B cell (primary cell): ENCODE measurements at regions not wholly inside any gene's neighbourhood (a gene's known extent, or its start where the extent isn't known, plus 50 kb on each side); places are given as distances from the start of the nearest gene placed in this dataset.

Source experiments
- ATAC-seq: fragments of 200-7000 bp; cut with Tn5 transposase; one replicate; pipeline ENCODE4 v1.10.0; 2021; ENCODE audit warnings: low read depth, mild to moderate bottlenecking, moderate number of reproducible peaks, moderate library complexity
- CTCF ChIA-PET: fragments of 350-600 bp; sonication (Branson Sonifier 250); formaldehyde crosslinking; loops from one replicate; lab custom pipeline; 2021; ENCODE audit warnings: antibody characterized with exemption, inconsistent platforms; lab: Charles Lee
- POLR2A ChIA-PET: fragments of 350-600 bp; sonication (Branson Sonifier 250); formaldehyde crosslinking; loops from one replicate; lab custom pipeline; 2021; ENCODE audit warnings: antibody characterized with exemption; lab: Charles Lee
- DNase-seq: peaks from one replicate; pipeline ENCODE4 v3.0.0; 2013
- H2AFZ ChIP-seq: 2 replicates; pipeline ENCODE4 v1.6.1; 2012; ENCODE audit warnings: mild to moderate bottlenecking, low read depth, low read length; ENCODE audit not compliant: insufficient read depth, poor library complexity, severe bottlenecking
- H3K27ac ChIP-seq, 2 donors: 1 replicate in 1 of 2; 2 replicates in 1 of 2; pipeline ENCODE4 v1.5.1; 2012 to 2013; ENCODE audit warnings: low read length in 2 of 2, mild to moderate bottlenecking in 2 of 2, moderate library complexity in 1 of 2
- H3K27me3 ChIP-seq, 4 experiments: fragments of 200-600 bp in 1 of 4; sonication (generic) in 1 of 4; replicated peaks in 1 of 4; 1 replicate in 2 of 4; 2 replicates in 2 of 4; pipeline versions ENCODE4 v1.6.1 to v1.7.0; 2013 to 2016; ENCODE audit warnings: low read length in 3 of 4, mild to moderate bottlenecking in 2 of 4, mixed read lengths in 1 of 4, moderate library complexity in 1 of 4; ENCODE audit not compliant: insufficient read depth in 4 of 4, control insufficient read depth in 3 of 4; ENCODE audit errors: control extremely low read depth in 1 of 4
- H3K36me3 ChIP-seq, 2 experiments: replicated peaks in 1 of 2; 1 replicate in 1 of 2; 2 replicates in 1 of 2; pipeline versions ENCODE4 v1.6.1 to v1.7.1; 2013; ENCODE audit warnings: low read length in 1 of 2; ENCODE audit not compliant: insufficient read depth in 2 of 2, control insufficient read depth in 1 of 2; ENCODE audit errors: control extremely low read depth in 1 of 2, extremely low read depth in 1 of 2
- H3K4me1 ChIP-seq, 2 donors: fragments of 200-600 bp in 1 of 2; sonication (generic) in 1 of 2; 1 replicate in 1 of 2; 2 replicates in 1 of 2; pipeline versions ENCODE4 v1.5.1 to v1.6.1; 2013 to 2017; ENCODE audit warnings: low read length in 2 of 2; ENCODE audit not compliant: control insufficient read depth in 2 of 2, insufficient read depth in 2 of 2
- H3K4me2 ChIP-seq: replicated peaks from 2 replicates; pipeline ENCODE3; 2012; ENCODE audit warnings: mild to moderate bottlenecking, low read depth, low read length; ENCODE audit not compliant: poor library complexity, severe bottlenecking
- H3K4me3 ChIP-seq, 5 experiments: fragments of 200-600 bp in 1 of 5; sonication (generic) in 1 of 5; 1 replicate in 3 of 5; 2 replicates in 2 of 5; pipeline versions ENCODE4 v1.5.1 to v1.7.0; 2011 to 2016; ENCODE audit warnings: low read length in 4 of 5, mild to moderate bottlenecking in 4 of 5, low read depth in 2 of 5, control low read depth in 1 of 5, moderate library complexity in 1 of 5; ENCODE audit not compliant: insufficient read depth in 1 of 5; ENCODE audit errors: control extremely low read depth in 1 of 5, extremely low read depth in 1 of 5
- H3K79me2 ChIP-seq: fragments of 200-600 bp; sonication (generic); one replicate; pipeline ENCODE4 v1.6.0; 2016; ENCODE audit warnings: low read length; ENCODE audit not compliant: control insufficient read depth, insufficient read depth
- H3K9ac ChIP-seq: fragments of 200-600 bp; sonication (generic); 2 replicates; pipeline ENCODE4 v1.6.1; 2017; ENCODE audit warnings: mild to moderate bottlenecking, low read length, moderate library complexity
- H3K9me3 ChIP-seq, 3 donors: one replicate each; pipeline versions ENCODE4 v1.6.1 to v1.7.1; 2013; ENCODE audit warnings: low read length in 2 of 3; ENCODE audit not compliant: control insufficient read depth in 2 of 3, insufficient read depth in 1 of 3; ENCODE audit errors: control extremely low read depth in 1 of 3
- H4K20me1 ChIP-seq: 2 replicates; pipeline ENCODE4 v1.6.0; 2012; ENCODE audit warnings: mild to moderate bottlenecking, low read length; ENCODE audit not compliant: insufficient read depth, control insufficient read depth, poor library complexity, severe bottlenecking
- H3K27ac Mint-ChIP-seq: one replicate; pipeline ENCODE4 v1.8.0; 2021; ENCODE audit warnings: mixed read lengths
- H3K27me3 Mint-ChIP-seq: one replicate; pipeline ENCODE4 v1.8.0; 2021; ENCODE audit warnings: mixed read lengths
- H3K4me1 Mint-ChIP-seq: one replicate; pipeline ENCODE4 v1.8.0; 2021; ENCODE audit warnings: mixed read lengths
- H3K4me3 Mint-ChIP-seq: one replicate; pipeline ENCODE4 v1.8.0; 2021; ENCODE audit warnings: mixed read lengths
- H3K9me3 Mint-ChIP-seq: one replicate; pipeline ENCODE4 v1.8.0; 2022; ENCODE audit warnings: mixed read lengths; ENCODE audit not compliant: insufficient read depth
- CTCF ChIP-seq: fragments of 200-600 bp; IDR thresholded peaks from one replicate; pipeline ENCODE4 v1.8.0; 2022; ENCODE audit warnings: antibody characterized with exemption, mild to moderate bottlenecking
- EZH2 ChIP-seq: IDR thresholded peaks from 2 replicates; pipeline ENCODE4 v1.6.1; 2012; ENCODE audit warnings: borderline replicate concordance, low read depth, mild to moderate bottlenecking, moderate library complexity, low read length; ENCODE audit not compliant: insufficient read depth, poor library complexity, severe bottlenecking
- WGBS: methylation state at CpG from one replicate; pipeline ENCODE4 v1.1.5; 2013; ENCODE audit warnings: missing lambda C conversion rate; ENCODE audit not compliant: insufficient coverage; 5-methylcytosine and 5-hydroxymethylcytosine counted together
- intact Hi-C: fragments of 100-400 bp; cut with micrococcal nuclease; formaldehyde crosslinking; loops from one replicate; pipeline ENCODE4 v1.10.0; 2022

- no peaks in the 10 kb centered on the region for H3K27me3 ChIP-seq
- H3K4me1 ChIP-seq: no peaks in the 10 kb centered on the region
- H2AFZ ChIP-seq: no peak overlapping the region
- no peaks in the 10 kb centered on the region for H3K9me3 Mint-ChIP-seq
- no peaks in the 10 kb centered on the region for H3K4me1 Mint-ChIP-seq
- no peak overlapping the region for H3K27ac ChIP-seq
- H3K79me2 ChIP-seq: no peaks in the 10 kb centered on the region
- H3K9ac ChIP-seq: no peak overlapping the region
- ChIA-PET POLR2A (no interaction called here), CTCF (no interaction called here)
- no CpG with 5 or more reads among the region's 4 CpGs for WGBS
- no peak overlapping the region for H3K27ac Mint-ChIP-seq
- H3K9me3 ChIP-seq: peaks cover 0 to 5% (median 0%) of the 10 kb centered on the region in 3 donors
- no peak overlapping the region for H3K4me2 ChIP-seq
- H3K4me3 Mint-ChIP-seq: no peak overlapping the region
- H4K20me1 ChIP-seq: no peaks in the 10 kb centered on the region
- TF ChIP-seq CTCF (no peak), EZH2 (no peak)
- no peak for ATAC-seq
- intact Hi-C loops: no loop called here
- H3K36me3 ChIP-seq: no peaks in the 10 kb centered on the region
- DNase-seq: no peak
- no peak overlapping the region for H3K4me3 ChIP-seq
- no peaks in the 10 kb centered on the region for H3K27me3 Mint-ChIP-seq
Observed at GRCh38 chr20:11108102-11108810, 434.5 kb upstream of the JAG1 start.

- no peaks in the 10 kb centered on the region for H3K27me3 Mint-ChIP-seq
- no peak for TF ChIP-seq CTCF
- TF ChIP-seq EZH2: no peak
- H3K4me3 Mint-ChIP-seq: no peak overlapping the region
- Histone ChIP-seq H3K36me3 (no peaks in the 10 kb centered on the region), H4K20me1 (no peaks in the 10 kb centered on the region), H2AFZ (no peak overlapping the region), H3K9ac (no peak overlapping the region), H3K79me2 (no peaks in the 10 kb centered on the region), H3K4me2 (no peak overlapping the region), H3K9me3 (peaks cover 0 to 5% (median 0%) of the 10 kb centered on the region in 3 donors), H3K27me3 (no peaks in the 10 kb centered on the region), H3K4me1 (no peaks in the 10 kb centered on the region), H3K4me3 (no peak overlapping the region), H3K27ac (no peak overlapping the region)
- DNase-seq (no peak), ATAC-seq (no peak)
- peaks cover 3% of the 10 kb centered on the region for H3K9me3 Mint-ChIP-seq
- intact Hi-C loops: no loop called here
- POLR2A ChIA-PET: no interaction called here
- no peaks in the 10 kb centered on the region for H3K4me1 Mint-ChIP-seq
- 82% methylated on average over 2 of the region's 4 CpGs for WGBS
- CTCF ChIA-PET: no interaction called here
- no peak overlapping the region for H3K27ac Mint-ChIP-seq
Observed at GRCh38 chr20:11110535-11110934, 436.7 kb upstream of the JAG1 start.
